Head of caudate nucleus (tissue), 42 donors: ENCODE measurements at regions not wholly inside any gene's neighbourhood (a gene's known extent, or its start where the extent isn't known, plus 50 kb on each side); places are given as distances from the start of the nearest gene placed in this dataset.
A peak's percentile ranks its signal among the peaks of the same experiment; 100 is the strongest.

Source experiments
- DNase-seq, 42 donors: peaks; one replicate each; pipeline versions ENCODE4 v3.0.0 to v3.0.0-alpha.2; 2020 to 2021; ENCODE audit warnings: mixed read lengths in 7 of 42
- intact Hi-C: fragments of 100-400 bp; cut with DNase I; formaldehyde crosslinking; loops from one replicate; pipeline ENCODE4 v1.15.0; 2022

DNA sequence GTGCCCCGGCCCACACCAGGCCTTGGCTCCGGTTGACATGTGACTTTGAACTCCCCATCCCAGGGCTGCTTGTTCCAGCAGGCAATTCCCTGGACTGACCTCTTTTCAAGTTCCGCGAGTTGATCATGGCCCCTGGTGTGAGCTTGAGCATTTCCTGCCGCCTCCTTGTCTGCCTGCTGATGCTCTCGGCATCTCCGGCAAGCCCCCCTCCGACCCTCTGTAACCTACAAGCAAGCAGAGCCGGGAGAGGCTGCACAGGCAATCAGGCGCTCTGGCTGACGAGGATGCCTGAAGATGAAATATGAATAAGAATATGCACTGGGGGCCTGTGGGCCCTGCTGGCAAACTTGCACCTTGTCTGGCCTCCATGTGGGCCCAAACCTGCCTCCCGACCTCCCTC, 304.9 kb upstream of the MKI67 start:
- no peak for DNase-seq
- intact Hi-C loops, result no loop called here

GRCh38 chr10:128431506-128431905, 305.3 kb upstream of the MKI67 start:
- no peak for DNase-seq
- intact Hi-C loops, result no loop called here

- intact Hi-C loops, result no loop called here
- DNase-seq, result no peak
These were observed 305.8 kb upstream of the MKI67 start for GRCh38 chr10:128432011-128432410.

GRCh38 chr10:128432423-128432822, 306.2 kb upstream of the MKI67 start:
- intact Hi-C loops, result no loop called here
- DNase-seq, result no peak

- DNase-seq, result no peak
- intact Hi-C loops, result no loop called here
These were observed 309.6 kb upstream of the MKI67 start for GRCh38 chr10:128435811-128436210.

DNA sequence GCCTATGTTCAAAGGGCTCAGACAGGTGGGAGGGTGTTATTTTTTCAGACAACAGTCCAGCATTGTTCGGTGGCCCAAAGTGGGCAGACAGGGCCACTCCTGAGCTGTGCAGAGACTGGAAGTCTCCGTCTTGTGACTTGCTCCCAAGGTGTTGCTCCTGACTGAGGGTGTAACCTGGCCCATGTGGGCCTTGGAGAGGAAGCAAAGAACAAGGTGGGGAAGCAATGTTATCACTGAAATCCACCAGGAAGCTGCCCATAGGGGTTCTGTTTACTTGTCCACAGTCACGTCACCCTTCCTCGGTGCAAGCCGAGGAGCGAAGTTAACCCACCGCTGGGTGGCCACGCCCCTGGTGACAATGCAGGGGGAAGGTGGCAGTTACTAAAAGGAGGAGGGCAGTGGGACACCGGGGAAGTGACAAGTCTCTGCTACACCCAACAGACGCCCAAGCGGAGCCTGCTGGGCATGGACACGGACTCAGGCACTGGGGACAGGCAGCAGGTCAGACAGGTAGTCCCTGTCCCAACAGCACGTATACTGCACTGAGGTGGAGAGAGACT, 311.6 kb upstream of the MKI67 start:
- no peak for DNase-seq
- intact Hi-C loops, result no loop called here

DNA sequence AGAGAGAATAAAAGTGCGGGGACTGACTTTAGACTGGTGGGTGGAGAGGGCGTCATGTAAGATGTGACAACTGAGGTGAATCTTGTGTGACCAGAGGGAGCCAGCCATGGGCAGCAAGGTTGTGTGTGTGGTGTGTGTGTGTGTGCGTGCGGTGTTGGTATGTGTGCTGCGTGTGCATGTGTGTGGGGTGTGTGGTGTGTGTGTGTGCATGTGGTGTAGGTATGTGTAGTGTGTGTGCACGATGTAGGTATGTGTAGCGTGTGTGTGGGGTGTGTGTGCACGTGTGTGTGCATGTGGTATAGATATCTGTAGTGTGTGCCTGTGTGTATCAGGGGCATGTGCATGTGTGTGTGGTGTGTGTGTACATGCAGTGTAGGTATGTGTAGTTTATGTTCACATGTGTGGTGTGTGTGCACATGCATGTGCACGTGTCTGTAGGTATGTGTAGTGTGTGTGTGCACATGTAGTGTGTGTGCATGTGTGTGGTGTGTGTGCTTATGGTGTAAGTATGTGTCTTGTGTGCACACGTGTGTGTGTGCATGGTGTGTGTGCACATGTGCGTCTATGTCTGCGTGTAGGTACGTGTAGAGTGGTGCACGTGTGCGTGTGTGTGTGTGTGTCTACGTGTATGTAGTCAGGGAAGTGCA, 312.3 kb upstream of the MKI67 start:
- intact Hi-C loops, result no loop called here

DNA sequence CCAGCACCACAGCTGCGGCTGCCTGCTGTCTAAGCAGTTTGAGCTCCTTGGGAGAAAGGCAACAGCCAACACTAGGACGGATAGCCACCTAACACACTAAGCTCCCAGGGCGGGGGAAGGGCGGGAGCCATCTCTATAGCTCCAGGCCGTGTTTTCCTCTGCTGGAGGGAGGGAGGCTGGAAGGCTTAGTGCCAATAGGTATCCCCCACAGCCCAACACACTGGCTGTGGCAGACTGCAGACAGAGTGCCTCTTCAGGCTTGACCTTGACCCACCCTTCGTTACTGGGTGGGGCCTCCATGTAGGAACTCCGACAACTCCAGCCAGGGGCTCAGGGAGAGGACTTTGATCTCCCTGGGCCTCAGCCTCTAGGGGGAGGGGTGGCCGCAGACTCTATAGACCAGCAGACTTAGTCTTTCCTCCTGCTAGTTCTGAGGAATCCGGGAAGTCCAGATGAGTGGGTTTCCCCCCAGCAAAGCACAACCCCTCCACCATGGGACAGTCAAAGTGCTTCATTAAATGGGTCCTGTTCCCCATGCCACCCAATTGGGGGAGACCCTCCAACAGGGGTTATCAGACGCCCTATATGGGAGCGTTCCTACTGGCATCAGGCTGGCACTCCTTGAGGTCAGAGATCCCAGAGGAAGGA, 314.4 kb upstream of the MKI67 start:
- intact Hi-C loops, result no loop called here
- no peak for DNase-seq

More for the DNA sequence above, 312.3 kb upstream of the MKI67 start:
- no peak for DNase-seq

- intact Hi-C loops, result no loop called here
These were observed 317.8 kb upstream of the MKI67 start for GRCh38 chr10:128443925-128444518.

GRCh38 chr10:128448796-128449195, 322.6 kb upstream of the MKI67 start:
- intact Hi-C loops, result no loop called here

More at GRCh38 chr10:128443925-128444518, 317.8 kb upstream of the MKI67 start:
- no peak for DNase-seq

GRCh38 chr10:128451879-128452278, 325.7 kb upstream of the MKI67 start:
- intact Hi-C loops, result no loop called here
- DNase-seq, result peak in 1 of 42 donors; percentile 9

More at GRCh38 chr10:128448796-128449195, 322.6 kb upstream of the MKI67 start:
- no peak for DNase-seq

- intact Hi-C loops, result no loop called here
- no peak for DNase-seq
These were observed 330.0 kb upstream of the MKI67 start for GRCh38 chr10:128456271-128456670.

GRCh38 chr10:128457136-128457535, 330.9 kb upstream of the MKI67 start:
- DNase-seq, result no peak
- intact Hi-C loops, result no loop called here

DNA sequence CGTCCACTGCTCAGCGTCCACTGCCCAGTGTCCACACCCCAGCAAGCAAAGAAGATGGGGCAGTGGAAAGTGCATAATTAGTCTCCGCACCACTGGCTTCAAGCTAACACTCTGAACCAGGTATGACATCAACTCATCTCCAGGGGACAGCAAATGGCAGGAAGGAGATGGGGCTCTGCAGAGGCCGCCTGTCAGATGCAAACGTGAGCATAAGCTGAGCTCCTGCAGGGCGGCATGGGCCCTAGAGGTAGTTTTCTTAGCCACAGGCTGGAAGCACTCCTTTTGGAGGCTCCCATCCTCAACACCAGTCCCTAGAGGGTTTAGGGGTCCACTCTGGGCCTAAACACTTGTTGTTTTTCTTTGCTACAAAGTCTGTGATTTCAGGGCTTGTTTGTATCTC, 335.8 kb upstream of the MKI67 start:
- intact Hi-C loops, result no loop called here
- no peak for DNase-seq

GRCh38 chr10:128462844-128463243, 336.6 kb upstream of the MKI67 start:
- no peak for DNase-seq

GRCh38 chr10:128463991-128464760, 338.0 kb upstream of the MKI67 start:
- DNase-seq, result peak in 11 of 42 donors; percentile 5 to 65 (median 38)
- intact Hi-C loops, result no loop called here

More at GRCh38 chr10:128462844-128463243, 336.6 kb upstream of the MKI67 start:
- intact Hi-C loops, result no loop called here

GRCh38 chr10:128465697-128466096, 339.5 kb upstream of the MKI67 start:
- intact Hi-C loops, result no loop called here

DNA sequence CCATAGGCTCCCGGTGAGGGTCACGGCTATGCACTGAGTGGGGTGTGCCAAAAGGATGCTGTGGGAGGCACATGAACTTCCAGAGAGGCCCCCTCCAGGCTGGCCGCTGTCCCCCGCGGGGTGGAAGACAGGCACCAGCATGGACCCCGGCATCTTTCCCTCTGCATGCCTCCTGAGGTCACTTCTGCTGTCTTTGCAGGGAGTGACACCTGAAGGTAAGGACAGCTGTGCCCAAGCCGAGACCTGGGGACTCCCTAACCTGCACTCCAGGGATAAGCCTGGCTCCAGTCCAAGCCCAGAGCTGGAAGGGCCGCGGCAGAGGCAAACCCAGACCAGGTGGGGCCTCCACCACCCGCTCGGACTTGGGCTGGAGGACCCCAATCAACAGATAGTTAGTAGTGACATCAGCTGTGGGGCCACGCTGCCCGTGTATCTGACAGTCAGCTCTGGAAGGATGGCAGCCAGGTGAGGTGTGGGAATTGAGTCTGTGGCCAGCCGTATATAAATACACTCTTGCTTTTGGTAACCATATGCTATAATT, 340.7 kb upstream of the MKI67 start:
- peak in 1 of 42 donors; percentile 22 for DNase-seq
- intact Hi-C loops, result no loop called here

More at GRCh38 chr10:128465697-128466096, 339.5 kb upstream of the MKI67 start:
- no peak for DNase-seq

DNA sequence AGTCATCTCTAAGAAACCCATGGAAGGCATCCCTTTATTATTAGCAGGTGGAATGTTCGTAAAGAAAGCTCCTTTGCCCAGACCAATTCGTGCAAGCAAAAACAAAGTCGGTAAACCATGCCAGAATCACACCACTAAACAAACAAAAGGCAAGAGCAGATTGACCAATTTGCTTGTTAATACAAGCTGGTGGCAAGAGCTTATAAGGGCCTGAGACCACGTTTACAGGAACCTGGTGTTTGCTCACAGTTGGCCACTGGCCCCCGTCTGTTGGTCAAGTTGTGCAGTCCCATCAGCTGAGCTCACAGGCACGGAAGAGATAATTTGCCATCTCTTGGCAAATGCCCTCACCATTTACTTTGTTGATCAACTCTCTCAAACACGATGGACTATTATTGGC, 342.2 kb upstream of the MKI67 start:
- intact Hi-C loops, result no loop called here
- DNase-seq, result no peak
